HG02759 (cell line): ENCODE measurements at regions not wholly inside any gene's neighbourhood (a gene's known extent, or its start where the extent isn't known, plus 50 kb on each side); places are given as distances from the start of the nearest gene placed in this dataset.

ENCODE experiments used
- ATAC-seq: cut with Tn5 transposase; IDR thresholded peaks from one replicate; pipeline ENCODE4 v1.9.1; 2021; ENCODE audit warnings: mild to moderate bottlenecking, moderate library complexity; ENCODE audit not compliant: unreplicated experiment

GRCh38 chr1:88043834-88044233, 640.2 kb upstream of the PKN2 start:
- no peak for ATAC-seq

- no peak for ATAC-seq
Measured at GRCh38 chr1:88052167-88052566, 631.9 kb upstream of the PKN2 start.

- no peak for ATAC-seq
Measured at GRCh38 chr1:88053065-88053464, 631.0 kb upstream of the PKN2 start.

- ATAC-seq: no peak
Measured at GRCh38 chr1:88056881-88057280, 627.2 kb upstream of the PKN2 start.

- no peak for ATAC-seq
Measured at GRCh38 chr1:88058205-88058604, 625.9 kb upstream of the PKN2 start.

- no peak for ATAC-seq
Measured at GRCh38 chr1:88060112-88060673, 623.9 kb upstream of the PKN2 start.

GRCh38 chr1:88060750-88061491, 623.2 kb upstream of the PKN2 start:
- ATAC-seq: no peak

GRCh38 chr1:88061492-88062177, 622.4 kb upstream of the PKN2 start:
- ATAC-seq: peak; percentile 68

GRCh38 chr1:88062650-88063153, 621.4 kb upstream of the PKN2 start:
- ATAC-seq: no peak

- ATAC-seq: no peak
Measured at GRCh38 chr1:88063605-88064004, 620.5 kb upstream of the PKN2 start.

- no peak for ATAC-seq
Measured at GRCh38 chr1:88068407-88068960, 615.6 kb upstream of the PKN2 start.

- no peak for ATAC-seq
Measured at GRCh38 chr1:88070956-88071355, 613.1 kb upstream of the PKN2 start.

GRCh38 chr1:88074661-88075060, 609.4 kb upstream of the PKN2 start:
- no peak for ATAC-seq

GRCh38 chr1:88075813-88076212, 608.3 kb upstream of the PKN2 start:
- no peak for ATAC-seq

- no peak for ATAC-seq
Measured at GRCh38 chr1:88079036-88079435, 605.0 kb upstream of the PKN2 start.

GRCh38 chr1:88080875-88081274, 603.2 kb upstream of the PKN2 start:
- no peak for ATAC-seq

GRCh38 chr1:88088481-88088880, 595.6 kb upstream of the PKN2 start:
- no peak for ATAC-seq

GRCh38 chr1:88089961-88090360, 594.1 kb upstream of the PKN2 start:
- no peak for ATAC-seq

- ATAC-seq: no peak
Measured at GRCh38 chr1:88098881-88099280, 585.2 kb upstream of the PKN2 start.

- ATAC-seq: no peak
Measured at GRCh38 chr1:88101041-88101440, 583.0 kb upstream of the PKN2 start.

GRCh38 chr1:88104236-88104635, 579.8 kb upstream of the PKN2 start:
- no peak for ATAC-seq

- ATAC-seq: no peak
Measured at GRCh38 chr1:88104886-88105285, 579.2 kb upstream of the PKN2 start.
